GM18517 (cell line): ENCODE measurements at regions not wholly inside any gene's neighbourhood (a gene's known extent, or its start where the extent isn't known, plus 50 kb on each side); places are given as distances from the start of the nearest gene placed in this dataset.
A peak's percentile ranks its signal among the peaks of the same experiment; 100 is the strongest.
"Not testable (repeated sequence)": the region's sequence is repeated elsewhere in the genome, so short reads cannot be mapped to it uniquely, and the experiment has no call there.

ENCODE experiments used
- ATAC-seq: cut with Tn5 transposase; IDR thresholded peaks from one replicate; pipeline ENCODE4 v1.9.1; 2021; ENCODE audit warnings: mild to moderate bottlenecking, moderate library complexity; ENCODE audit not compliant: unreplicated experiment

DNA sequence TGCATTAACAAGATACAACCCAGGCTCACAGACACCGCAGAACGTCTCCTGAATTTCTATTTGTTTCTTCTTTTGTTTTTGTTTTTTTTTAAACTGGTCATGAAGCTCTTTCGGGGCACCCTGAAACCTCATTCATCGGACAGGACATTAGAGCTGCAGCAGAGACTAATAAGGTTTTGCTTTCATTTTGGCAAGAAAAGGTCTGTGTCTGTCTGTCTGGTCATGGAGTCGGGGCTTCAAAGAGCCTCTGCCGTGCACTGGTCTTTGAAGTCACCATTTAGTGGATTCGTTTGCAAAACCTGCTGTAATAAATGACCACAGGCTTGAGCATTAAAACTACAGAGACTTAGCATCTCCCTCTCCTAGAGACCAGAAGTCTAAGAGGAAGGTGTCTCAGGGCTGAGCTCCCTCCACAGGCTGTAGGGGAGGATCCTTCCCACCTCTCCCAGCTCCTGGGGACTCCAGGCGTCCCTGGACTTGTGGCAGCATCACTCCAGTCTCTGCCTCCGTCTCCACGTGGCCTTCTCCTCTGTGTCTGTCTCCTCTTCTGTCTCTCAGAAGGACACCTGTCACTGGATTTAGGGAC lies 247.5 kb downstream of the CRLF2 start:
- peak; percentile 60 for ATAC-seq

DNA sequence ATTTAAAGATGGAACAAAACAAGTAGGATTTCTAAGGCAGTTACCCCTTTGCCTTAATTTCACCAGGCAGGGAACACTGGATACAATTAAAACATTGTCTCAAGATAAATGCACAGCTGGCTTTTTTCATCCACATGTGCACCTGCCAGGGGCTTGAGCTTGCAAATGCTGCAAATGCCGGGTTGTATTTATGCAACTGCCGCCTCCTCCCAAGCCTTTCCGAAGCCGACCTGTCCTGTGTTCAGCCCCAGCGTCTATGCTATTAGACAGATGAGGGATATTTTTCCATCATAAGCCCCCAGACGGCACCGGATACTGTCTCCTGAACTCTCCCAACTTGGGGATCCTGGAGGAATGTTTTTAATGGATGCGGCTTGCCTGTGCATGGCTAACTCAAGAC lies 251.6 kb downstream of the CRLF2 start:
- ATAC-seq, result no peak

DNA sequence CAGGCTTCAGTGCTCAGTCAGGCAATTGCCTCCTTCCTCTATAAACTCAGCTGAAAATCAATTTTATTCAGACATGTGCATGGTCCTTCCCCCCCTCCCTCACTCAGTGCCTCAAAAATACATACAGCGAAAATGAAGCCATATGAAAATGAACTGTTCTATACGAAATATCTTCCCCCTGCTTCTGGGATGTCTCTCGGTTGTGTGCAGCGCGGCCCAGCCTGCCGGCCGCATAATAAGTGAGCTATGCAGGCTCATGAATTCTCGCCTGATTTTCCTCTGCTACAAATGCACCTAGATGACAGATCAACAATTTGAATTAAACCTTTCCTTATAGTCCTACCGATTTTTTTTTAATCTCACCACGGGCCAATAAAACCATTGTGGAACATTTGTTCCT lies 252.9 kb downstream of the CRLF2 start:
- ATAC-seq, result no peak

DNA sequence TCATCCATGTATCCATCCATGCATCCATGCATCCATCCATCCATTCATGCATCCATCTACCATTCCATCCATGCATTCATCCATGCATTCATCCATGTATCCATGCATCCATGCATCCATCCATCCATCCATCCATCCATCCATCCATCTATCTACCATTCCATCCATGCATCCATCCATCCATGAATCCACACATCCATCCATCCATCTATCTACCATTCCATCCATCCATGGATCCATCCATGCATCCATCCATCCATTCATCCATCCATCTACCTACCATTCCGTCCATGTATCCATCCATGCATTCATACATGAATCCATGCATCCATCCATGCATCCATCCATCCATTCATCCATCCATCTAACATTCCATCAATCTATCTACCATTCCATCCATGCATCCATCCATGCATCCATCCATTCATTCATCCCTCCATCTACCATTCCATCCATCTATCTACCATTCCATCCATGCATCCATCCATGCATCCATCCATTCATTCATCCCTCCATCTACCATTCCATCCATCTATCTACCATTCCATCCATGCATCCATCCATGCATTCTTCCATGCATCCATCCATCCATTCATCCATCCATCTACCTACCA lies 257.2 kb downstream of the CRLF2 start:
- ATAC-seq, result not testable (repeated sequence)

DNA sequence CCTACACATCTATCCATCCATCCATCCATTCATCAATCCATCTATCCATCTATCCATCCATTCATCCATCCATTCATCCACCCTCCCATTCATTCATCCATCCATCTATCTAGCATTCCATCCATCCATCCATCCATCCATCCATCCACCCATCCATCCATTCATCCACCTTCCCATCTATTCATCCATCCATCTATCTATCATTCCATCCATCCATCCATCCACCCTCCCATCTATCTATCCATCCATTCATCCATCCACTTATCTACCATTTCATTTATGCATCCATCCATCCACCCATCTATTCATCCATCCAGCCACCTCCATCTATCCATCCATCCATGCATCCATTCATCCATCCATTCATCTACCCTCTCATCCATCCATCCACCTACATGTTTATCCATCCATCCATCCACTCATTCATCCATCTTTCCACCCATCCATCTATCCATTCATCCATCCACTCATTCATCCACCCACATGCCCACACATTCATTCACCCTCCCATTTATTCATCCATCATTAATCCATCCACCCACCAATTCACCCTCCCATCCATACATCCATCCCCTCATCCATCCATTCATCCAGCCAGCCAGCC lies 258.5 kb downstream of the CRLF2 start:
- ATAC-seq, result no peak

DNA sequence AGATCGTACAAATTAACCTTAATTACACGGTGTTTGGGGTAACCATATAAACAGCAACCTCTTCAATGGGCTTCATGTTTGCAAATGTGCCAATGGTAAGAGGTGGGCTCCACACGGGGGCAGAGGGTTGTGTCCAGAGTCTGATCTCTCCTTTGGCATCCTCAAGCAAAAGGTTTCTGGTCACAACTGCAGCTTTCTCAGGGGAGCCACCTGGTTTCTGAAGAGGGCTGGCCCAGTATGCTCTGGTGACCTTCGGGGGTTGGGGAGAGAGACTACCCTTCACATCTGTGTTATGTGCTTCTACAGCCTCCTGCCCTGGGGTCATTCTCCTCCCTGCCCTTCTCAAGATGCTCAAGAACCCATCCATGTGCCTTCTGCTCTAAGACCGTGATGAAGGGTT lies 259.6 kb downstream of the CRLF2 start:
- no peak for ATAC-seq

DNA sequence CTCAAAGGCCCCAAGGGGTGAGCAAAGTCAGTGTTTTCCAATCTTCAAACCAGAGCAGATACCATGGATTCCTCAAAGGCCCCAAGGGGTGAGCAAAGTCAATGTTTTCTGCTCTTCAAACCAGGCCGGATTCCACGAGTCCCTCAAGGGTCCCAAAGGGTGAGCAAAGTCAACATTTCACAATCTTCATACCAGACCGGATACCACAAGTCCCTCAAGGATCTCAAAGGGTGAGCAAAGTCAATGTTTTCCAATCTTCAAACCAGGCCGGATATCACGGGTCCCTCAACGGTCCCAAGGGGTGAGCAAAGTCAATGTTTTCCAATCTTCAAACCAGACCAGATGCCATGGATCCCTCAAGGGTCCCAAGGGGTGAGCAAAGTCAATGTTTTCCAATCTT lies 265.2 kb downstream of the CRLF2 start:
- ATAC-seq, result not testable (repeated sequence)

DNA sequence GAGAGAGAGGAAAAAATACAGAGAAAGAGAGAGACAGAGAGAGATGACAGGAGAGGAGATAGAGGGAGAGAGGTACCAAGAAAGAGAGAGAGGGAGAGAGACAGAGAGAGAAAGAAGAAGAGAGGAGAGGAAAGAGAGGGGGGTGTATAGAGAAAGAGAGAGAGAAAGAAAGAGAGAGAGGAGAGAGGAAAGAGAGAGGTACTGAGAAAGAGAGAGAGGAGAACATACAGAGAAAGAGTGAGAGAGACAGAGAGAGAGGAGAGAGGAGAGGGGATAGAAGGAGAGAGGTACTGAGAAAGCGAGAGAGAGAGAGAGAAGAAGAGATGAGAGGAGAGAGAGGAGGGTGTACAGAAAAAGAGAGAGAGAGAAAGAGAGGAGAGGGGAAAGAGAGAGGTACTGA lies 269.4 kb downstream of the CRLF2 start:
- ATAC-seq, result no peak

DNA sequence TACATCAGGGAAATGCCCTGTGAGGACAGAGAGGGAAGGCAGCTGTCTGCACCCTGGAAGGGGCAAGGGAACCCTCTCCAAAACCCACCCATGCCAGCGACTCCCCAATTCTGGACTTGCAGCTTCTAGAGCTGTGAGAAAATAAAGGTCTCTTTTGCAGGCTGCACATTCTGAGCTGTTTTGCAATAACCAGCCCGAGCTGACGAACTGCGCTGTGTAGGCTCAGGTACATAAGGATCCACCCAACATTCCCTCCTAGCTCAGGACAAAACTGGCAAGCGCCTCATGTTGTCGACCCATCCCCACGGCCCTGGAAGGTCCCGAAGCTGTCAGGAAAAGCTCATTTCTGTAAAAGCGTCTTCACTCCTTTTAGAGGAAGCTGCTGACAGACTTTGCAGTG lies 271.8 kb downstream of the CRLF2 start:
- no peak for ATAC-seq

DNA sequence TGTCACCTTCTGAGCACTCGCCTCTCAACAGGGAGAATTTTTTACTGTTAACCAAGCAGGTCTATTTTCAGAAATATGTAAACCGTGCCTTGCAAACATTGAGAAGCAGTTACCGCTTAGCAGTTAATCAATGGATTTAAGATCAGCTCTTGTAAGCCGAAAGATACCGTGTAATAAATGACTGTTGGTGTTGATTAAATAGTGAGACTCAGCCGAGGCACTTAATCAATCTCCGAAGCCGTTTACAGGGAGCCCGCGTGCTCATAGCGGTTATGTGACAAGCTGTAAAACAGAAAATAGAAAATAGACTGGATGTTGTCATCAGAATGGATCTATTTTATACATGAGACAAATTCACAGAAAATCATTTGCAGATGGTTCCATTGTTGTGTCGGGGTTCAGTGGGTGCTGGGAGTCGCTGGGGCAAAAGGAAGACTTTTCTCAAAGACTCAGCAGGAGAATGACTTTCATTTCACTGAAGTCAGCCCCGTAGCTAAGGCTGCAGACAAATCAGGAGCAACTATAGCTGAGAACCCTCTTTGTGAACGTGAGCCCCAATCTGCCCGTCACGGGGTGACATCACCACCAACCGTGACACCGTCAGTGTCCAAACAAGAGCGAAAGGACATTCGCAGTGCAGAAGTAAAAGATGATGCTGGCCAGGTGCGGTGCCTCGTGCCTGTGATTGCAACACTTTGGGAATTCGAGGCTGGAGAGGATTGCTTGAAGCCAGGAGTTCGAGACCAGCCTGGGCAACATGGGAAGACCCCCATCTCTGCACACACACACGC lies 275.3 kb downstream of the CRLF2 start:
- no peak for ATAC-seq

DNA sequence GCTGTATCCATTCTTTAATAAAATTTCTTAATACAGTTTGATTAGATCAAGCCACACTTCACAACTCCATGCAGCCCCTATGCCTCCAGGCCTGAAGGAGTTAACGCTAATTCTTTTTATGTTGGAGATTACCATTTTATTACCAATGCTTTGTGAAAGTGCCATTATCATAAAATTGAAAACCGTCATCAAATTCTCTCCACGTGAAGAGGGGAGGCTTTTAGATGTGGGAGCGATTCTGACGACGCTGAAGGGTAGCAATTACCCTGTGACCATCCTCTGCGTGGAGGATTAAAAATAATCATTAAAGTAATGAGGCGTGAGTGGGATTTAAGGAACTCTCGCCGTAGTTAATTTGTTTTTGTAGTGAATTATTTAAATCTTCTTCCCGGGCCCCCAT lies 278.8 kb downstream of the CRLF2 start:
- ATAC-seq, result no peak

DNA sequence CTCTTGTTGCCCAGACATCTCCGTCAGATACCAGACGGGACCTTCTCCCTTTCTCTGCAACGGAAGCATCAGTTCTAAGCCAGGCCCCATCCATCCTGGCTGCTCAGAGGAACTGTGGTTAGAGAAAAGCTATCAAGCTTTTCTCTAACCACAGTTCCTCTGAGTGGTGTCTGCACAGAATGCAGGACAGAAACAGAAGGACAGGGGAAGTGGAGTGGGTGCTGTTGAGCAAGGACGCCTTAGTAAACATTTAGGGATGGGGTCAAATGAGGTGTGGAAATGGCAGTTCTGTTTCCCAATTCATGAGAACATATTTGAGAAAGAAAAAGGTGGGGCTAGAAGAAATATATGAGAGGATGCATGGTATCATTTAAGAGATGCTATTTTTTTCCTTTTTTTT lies 283.8 kb downstream of the CRLF2 start:
- ATAC-seq, result no peak

DNA sequence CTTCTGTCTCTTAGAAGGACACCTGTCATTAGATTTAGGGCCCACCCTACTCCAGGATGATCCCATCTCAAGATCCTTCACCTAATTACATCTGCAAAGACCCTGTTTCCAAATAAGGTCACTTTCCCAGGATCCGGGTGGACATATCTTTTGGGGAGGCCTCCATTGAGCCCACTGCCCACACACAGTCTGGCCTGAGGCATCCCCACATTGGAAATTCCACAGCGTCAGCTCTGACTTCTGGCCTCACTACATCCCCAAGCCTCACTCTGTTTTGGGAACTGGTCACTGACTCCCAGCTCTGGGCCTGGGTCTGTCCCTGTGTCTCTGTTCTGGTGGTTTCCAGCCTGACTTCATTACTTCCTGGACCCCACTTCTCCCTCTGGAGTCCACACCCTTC lies 285.5 kb downstream of the CRLF2 start:
- no peak for ATAC-seq

DNA sequence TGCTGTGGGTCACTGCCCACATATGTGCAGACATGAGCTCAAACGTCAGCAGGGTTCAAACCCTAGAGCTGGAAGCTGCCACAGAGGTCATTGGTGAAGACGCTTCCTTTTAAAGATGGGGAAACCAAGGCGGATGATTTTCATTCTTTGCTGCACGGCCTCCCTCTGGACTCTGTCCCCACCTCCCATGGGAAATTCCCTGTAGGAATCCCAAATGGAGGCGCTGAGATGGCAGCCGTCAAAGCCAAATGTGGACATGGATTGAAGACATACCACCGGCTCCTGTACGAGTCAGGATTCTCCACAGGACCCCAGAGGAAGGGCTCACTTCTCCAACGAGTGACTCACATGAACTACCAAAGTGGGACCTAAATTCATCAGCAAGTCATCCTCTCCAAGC lies 286.4 kb downstream of the CRLF2 start:
- ATAC-seq, result no peak

DNA sequence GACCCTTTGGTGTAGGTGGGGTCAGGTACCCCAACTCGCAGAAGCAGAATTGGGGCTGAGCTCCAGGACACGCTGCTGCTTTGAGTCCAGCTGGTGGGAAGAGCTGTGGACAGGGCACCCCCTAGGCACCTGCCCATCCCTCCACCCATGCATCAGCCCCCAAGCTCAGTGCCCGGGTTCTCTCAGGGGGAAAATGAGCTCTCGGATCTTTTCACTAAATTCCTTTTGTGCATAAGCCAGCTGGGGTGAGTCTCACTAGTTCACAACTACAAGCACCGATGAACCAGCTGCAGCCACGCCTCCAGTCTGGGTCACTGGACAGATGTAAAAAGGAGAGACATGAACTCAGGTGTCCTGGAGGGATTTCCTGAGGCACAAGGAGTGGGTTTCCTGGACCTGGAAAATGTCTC lies 286.8 kb downstream of the CRLF2 start:
- ATAC-seq, result no peak

DNA sequence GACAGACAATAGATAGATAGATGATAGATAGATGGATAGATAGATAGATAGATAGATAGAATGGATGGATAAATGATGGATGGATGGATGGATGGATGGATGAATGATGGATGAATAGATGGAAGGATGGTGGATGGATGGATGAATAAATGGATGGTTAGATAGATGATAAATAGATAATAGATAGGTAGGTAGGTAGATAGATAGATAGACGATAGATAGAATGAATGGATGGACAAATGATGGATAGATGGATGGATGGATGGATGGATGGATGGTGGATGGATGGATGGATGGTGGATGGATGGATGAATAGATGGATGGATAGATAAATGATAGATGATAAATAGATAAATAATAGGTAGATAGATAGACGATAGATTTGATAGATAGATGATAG lies 287.4 kb downstream of the CRLF2 start:
- no peak for ATAC-seq

DNA sequence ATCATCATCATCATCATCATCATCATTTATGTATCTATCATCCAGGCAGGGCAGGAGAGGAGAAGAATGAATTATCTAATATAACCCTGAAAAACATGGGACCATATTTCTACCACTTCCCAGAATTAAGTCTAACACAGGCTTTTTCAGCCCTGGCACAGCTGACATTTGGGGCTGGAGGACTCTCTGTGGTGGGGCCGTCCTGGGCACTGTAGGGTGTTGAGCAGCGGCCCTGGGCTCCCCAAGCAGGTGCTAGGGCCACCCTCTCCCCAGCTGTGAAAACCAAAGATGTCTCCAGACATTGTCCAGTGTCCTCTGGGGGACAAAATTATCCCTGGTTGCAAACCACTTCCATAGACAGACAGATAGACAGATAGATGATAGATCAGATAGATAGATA lies 288.4 kb downstream of the CRLF2 start:
- ATAC-seq, result no peak

DNA sequence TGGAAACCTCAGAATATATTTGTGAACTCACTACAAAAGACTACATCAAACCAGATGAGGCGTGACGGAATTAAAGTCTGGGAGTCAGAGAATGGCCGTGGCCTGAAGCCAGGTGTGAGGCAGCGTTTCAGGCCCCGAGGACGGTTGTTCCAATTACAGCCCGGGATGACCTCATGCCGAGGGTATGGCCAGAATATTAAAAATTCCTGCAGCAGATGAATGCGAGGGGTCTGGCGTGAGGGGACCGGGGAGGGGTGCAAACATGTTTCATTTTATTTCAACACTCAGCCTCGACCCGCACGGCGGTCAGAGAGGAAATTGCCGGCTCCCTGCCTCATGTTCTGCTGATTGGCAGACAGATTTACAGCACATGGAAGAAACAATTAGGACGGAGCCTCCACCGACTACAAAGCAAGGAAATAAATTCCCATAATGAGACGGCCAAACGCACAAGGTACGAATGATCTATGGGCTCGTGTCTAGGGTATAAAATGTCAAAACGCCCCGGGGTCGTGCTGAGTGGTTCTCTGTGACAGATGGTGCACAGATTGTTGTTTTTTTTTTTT lies 289.7 kb downstream of the SHOX start:
- ATAC-seq, result no peak

DNA sequence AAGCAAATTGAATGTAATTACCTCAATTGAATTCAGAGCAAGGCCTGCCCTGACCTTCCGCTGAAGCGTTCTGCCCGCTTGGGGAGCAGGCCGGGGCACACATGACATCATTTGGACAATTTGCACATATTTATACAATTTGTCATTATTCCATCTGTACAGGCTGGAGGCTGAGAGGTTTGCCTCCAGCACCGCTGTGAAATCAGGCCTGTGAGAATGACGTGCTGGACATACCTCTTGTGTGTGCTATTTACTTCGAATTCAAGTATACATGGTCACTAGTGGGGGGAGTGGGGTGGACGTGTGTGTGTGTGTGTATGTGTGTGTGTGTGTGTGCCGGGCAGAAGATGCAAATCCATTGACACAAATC lies 285.6 kb downstream of the SHOX start:
- ATAC-seq, result no peak

DNA sequence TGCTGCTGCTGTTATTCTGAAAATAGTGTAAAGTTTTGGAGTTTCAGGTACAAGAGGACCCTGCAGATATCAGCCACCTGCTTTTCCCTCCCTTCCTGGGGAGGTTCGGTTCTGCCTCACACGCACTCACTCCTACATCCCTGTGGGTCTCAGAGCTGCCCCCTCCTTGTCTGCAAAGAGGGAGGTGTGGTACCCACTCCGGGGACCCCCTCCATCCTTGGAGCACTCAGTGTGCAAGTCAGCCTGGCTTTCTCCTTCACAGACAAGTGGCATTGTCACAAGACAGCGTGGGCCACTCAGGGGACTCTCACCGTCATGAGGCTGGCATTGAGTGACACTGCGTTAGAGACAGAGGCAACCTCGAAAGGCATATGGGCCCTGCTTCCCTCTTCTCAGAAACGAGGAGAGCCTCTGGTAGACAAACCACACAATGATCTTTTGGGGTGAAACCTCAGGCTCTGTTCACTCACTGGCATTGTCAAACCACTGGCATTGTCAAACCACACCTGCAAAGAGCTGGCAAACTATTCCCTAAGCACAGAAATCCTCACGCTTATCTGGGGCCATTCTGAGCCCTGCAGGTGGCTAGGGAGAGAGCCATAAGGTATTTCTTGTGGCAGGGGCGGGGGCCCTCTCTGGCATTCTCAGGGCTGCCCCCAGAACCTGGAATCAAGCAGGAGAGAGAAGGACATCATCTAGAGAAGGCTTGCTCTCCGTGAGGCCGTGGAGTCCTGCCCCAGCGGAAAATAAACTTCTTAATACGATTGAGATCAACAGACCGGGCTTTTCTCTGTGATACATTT lies 285.0 kb downstream of the SHOX start:
- ATAC-seq, result no peak

DNA sequence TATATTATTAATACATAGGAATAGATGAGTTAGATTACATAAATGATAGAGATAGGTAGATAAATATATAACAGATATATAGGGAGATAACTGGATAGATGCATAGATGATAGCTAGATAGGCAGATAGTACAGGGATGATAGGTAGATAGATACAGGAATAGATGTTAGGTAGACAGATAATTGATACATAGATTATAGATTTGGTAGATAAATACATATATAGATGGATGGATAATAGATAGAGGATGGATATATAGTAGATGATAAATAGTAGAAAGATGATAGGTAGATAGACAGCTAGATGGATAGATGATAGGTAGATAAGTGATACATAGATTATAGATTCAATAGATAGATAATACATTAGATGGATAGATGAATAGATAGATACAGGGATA lies 283.6 kb downstream of the SHOX start:
- no peak for ATAC-seq
